ACC112 (cell line): ENCODE measurements at regions not wholly inside any gene's neighbourhood (a gene's known extent, or its start where the extent isn't known, plus 50 kb on each side); places are given as distances from the start of the nearest gene placed in this dataset.
A peak's percentile ranks its signal among the peaks of the same experiment; 100 is the strongest.

Experiments
- H2AFZ ChIP-seq: fragments of 200-600 bp; sonication (generic); one replicate; pipeline ENCODE4 v1.6.0; 2017; ENCODE audit warnings: antibody characterized with exemption, low read length; ENCODE audit not compliant: unreplicated experiment
- H3K27ac ChIP-seq: fragments of 200-600 bp; sonication (generic); 2 replicates; pipeline ENCODE4 v1.5.1; 2014; ENCODE audit warnings: low read depth, mild to moderate bottlenecking, antibody characterized with exemption, low read length, moderate library complexity
- H3K27me3 ChIP-seq: fragments of 200-600 bp; sonication (generic); 2 replicates; pipeline ENCODE4 v1.6.1; 2014; ENCODE audit warnings: mild to moderate bottlenecking, antibody characterized with exemption, low read length, moderate library complexity, mixed read lengths; ENCODE audit not compliant: insufficient read depth
- H3K36me3 ChIP-seq: fragments of 200-600 bp; sonication (generic); 2 replicates; pipeline ENCODE4 v1.6.1; 2016; ENCODE audit warnings: mild to moderate bottlenecking, antibody characterized with exemption, low read length, moderate library complexity, mixed read lengths; ENCODE audit not compliant: insufficient read depth
- H3K4me1 ChIP-seq: fragments of 200-600 bp; sonication (generic); one replicate; pipeline ENCODE4 v1.6.1; 2016; ENCODE audit warnings: low read length, mixed read lengths; ENCODE audit not compliant: insufficient read depth, unreplicated experiment, control insufficient read depth
- H3K4me3 ChIP-seq: fragments of 200-600 bp; sonication (generic); 2 replicates; pipeline ENCODE4 v1.5.1; 2014; ENCODE audit warnings: mild to moderate bottlenecking, low read depth, low read length
- H3K79me2 ChIP-seq: fragments of 200-600 bp; sonication (generic); one replicate; pipeline ENCODE4 v1.6.0; 2016; ENCODE audit warnings: low read length; ENCODE audit not compliant: control insufficient read depth, unreplicated experiment, insufficient read depth

DNA sequence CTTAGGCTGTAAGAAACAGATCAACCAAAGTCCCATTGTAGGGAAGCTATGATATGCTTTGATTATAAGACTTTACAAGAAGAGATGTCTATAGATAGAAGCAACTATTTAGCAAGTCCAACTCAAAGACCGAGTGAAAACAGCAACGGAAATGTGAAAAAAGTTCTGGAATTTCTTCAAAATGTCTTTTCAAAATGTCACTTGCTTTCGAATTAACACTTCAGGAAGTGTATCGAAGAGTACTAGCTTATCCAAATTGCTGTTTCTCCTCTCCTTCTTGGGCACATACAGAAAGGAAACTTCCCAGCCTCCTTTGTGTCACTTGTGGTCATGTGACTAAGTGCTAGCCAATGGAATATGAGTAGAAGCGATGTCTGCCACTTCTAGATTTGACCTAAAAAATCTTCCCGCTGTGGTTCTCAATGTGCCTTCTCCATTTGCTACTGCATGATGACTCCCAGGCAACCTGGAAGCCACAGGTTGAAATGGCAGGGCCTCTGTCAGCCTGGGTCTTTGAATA, 89.9 kb downstream of the TSEN15 start:
- peaks cover 22% of the 10 kb centered on the region for H3K27me3 ChIP-seq
- H2AFZ ChIP-seq, result no peak overlapping the region
- no peak overlapping the region for H3K4me3 ChIP-seq
- H3K27ac ChIP-seq, result no peak overlapping the region
- H3K36me3 ChIP-seq, result no peaks in the 10 kb centered on the region
- no peaks in the 10 kb centered on the region for H3K79me2 ChIP-seq
- no peaks in the 10 kb centered on the region for H3K4me1 ChIP-seq

GRCh38 chr1:184143449-184143848, 91.9 kb downstream of the TSEN15 start:
- Histone ChIP-seq H3K27ac (no peak overlapping the region), H3K27me3 (peaks cover 22% of the 10 kb centered on the region), H3K4me3 (no peak overlapping the region), H2AFZ (no peak overlapping the region), H3K79me2 (no peaks in the 10 kb centered on the region), H3K4me1 (no peaks in the 10 kb centered on the region), H3K36me3 (no peaks in the 10 kb centered on the region)

- H3K27me3 ChIP-seq, result peaks cover 22% of the 10 kb centered on the region
- H3K4me3 ChIP-seq, result no peak overlapping the region
- H2AFZ ChIP-seq, result no peak overlapping the region
- H3K4me1 ChIP-seq, result no peaks in the 10 kb centered on the region
- no peak overlapping the region for H3K27ac ChIP-seq
- H3K79me2 ChIP-seq, result no peaks in the 10 kb centered on the region
- H3K36me3 ChIP-seq, result no peaks in the 10 kb centered on the region
Observed at GRCh38 chr1:184145083-184145482, 93.6 kb downstream of the TSEN15 start.

- H3K27ac ChIP-seq, result no peak overlapping the region
- H3K36me3 ChIP-seq, result no peaks in the 10 kb centered on the region
- H3K4me1 ChIP-seq, result peaks cover 8% of the 10 kb centered on the region
- peaks cover 22% of the 10 kb centered on the region for H3K27me3 ChIP-seq
- H3K4me3 ChIP-seq, result no peak overlapping the region
- no peak overlapping the region for H2AFZ ChIP-seq
- H3K79me2 ChIP-seq, result no peaks in the 10 kb centered on the region
Observed at GRCh38 chr1:184146202-184146601, 94.7 kb downstream of the TSEN15 start.

DNA sequence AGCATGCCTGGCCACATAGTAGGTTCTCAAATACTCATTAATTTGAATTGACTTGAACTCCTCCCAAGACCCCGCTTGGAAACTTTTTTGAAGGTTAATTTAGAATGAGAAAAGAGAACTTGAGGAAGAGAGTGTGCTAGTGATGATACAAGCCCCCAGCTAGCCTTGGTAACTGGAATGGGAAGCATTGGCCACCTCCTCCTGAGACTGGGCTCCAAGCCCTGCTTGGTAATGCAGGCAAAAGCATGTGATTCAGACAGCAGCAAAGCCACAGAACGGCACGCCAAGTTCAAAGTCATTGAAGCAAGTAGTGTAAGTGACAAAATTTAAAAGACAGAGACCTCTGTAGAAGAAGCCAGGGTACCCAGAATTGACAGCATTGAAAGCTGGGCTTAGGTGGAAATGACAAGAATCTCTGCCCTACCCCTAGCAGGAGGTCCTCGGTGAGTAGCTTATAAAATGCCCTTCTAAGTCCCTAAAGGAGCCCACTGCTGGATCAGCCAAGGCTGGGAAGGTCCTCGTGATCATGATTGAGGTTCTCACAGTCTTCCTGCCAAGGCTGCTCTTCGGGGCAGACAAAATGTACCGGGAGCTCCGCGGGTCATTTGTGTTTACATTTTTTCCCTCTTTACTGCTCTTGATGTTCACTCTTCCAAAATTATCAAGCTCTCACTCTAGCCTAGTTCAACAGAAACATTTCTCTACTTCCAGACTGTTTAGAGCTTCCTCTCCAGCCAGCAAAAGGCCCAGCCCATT, 99.4 kb downstream of the TSEN15 start:
- Histone ChIP-seq H3K4me3 (no peak overlapping the region), H3K27me3 (no peaks in the 10 kb centered on the region), H3K4me1 (peaks cover 29% of the 10 kb centered on the region), H3K79me2 (no peaks in the 10 kb centered on the region), H3K36me3 (no peaks in the 10 kb centered on the region), H2AFZ (no peak overlapping the region), H3K27ac (no peak overlapping the region)

- Histone ChIP-seq H3K4me3 (peak overlapping the region; percentile 72), H3K27ac (peak overlapping the region; percentile 57), H3K27me3 (no peaks in the 10 kb centered on the region), H3K4me1 (peaks cover 35% of the 10 kb centered on the region), H3K79me2 (no peaks in the 10 kb centered on the region), H2AFZ (peak overlapping the region; percentile 85), H3K36me3 (no peaks in the 10 kb centered on the region)
Observed at GRCh38 chr1:184152434-184152898, 100.9 kb downstream of the TSEN15 start.

DNA sequence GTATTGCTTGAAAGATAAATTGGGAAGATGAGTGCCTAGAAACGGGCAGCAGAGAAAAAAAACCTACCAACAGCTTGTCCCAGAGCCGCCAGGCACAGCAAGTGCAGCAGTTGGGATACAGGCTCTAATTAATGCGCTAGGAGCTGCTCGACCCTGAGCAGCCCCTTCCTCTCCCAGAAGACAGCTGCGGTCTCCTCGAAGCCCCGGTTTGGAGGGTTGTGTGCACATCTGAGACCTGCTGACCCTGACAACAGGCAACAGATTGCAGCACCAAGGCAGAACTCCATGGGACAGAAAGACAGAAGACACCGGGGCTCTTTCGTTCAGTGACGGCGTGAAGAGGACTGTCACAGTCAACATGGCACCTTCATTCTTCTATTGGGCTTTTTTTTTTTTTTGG, 101.4 kb downstream of the TSEN15 start:
- Histone ChIP-seq H3K4me3 (peak overlapping the region; percentile 72), H3K79me2 (no peaks in the 10 kb centered on the region), H2AFZ (peak overlapping the region; percentile 85), H3K36me3 (no peaks in the 10 kb centered on the region), H3K27ac (peak overlapping the region; percentile 57), H3K27me3 (no peaks in the 10 kb centered on the region), H3K4me1 (peaks cover 35% of the 10 kb centered on the region)

- H3K27me3 ChIP-seq, result no peaks in the 10 kb centered on the region
- H3K4me3 ChIP-seq, result no peak overlapping the region
- H3K79me2 ChIP-seq, result no peaks in the 10 kb centered on the region
- H3K4me1 ChIP-seq, result peaks cover 35% of the 10 kb centered on the region
- H3K27ac ChIP-seq, result no peak overlapping the region
- H3K36me3 ChIP-seq, result no peaks in the 10 kb centered on the region
- no peak overlapping the region for H2AFZ ChIP-seq
Observed at GRCh38 chr1:184153731-184154130, 102.2 kb downstream of the TSEN15 start.

- Histone ChIP-seq H3K79me2 (no peaks in the 10 kb centered on the region), H3K4me1 (peaks cover 36% of the 10 kb centered on the region), H3K27ac (no peak overlapping the region), H3K4me3 (no peak overlapping the region), H3K27me3 (no peaks in the 10 kb centered on the region), H3K36me3 (no peaks in the 10 kb centered on the region), H2AFZ (no peak overlapping the region)
Observed at GRCh38 chr1:184156521-184157393, 105.2 kb downstream of the TSEN15 start.

DNA sequence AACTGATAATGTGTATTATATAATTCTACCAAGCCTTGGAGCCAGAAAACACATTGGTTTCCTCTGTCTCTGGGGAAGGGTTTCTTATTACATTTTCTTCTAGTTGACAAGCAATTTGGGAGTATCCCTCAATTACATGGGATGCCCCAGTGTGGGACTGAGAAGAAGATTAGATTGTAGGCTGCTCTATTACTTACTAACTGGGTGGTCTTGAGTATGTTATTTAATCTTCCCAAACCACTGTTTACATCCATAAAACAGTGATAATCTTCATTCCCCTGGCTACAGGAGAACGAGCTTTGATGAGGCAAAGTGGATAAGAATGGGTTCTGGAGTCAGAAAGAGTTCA, 105.8 kb downstream of the TSEN15 start:
- Histone ChIP-seq H3K27ac (no peak overlapping the region), H3K4me3 (no peak overlapping the region), H3K79me2 (no peaks in the 10 kb centered on the region), H3K4me1 (peaks cover 36% of the 10 kb centered on the region), H2AFZ (no peak overlapping the region), H3K36me3 (no peaks in the 10 kb centered on the region), H3K27me3 (no peaks in the 10 kb centered on the region)
